B cell (primary cell): ENCODE measurements at regions not wholly inside any gene's neighbourhood (a gene's known extent, or its start where the extent isn't known, plus 50 kb on each side); places are given as distances from the start of the nearest gene placed in this dataset.

ENCODE experiments used
- ATAC-seq: fragments of 200-7000 bp; cut with Tn5 transposase; one replicate; pipeline ENCODE4 v1.10.0; 2021; ENCODE audit warnings: low read depth, mild to moderate bottlenecking, moderate number of reproducible peaks, moderate library complexity
- CTCF ChIA-PET: fragments of 350-600 bp; sonication (Branson Sonifier 250); formaldehyde crosslinking; loops from one replicate; lab custom pipeline; 2021; ENCODE audit warnings: antibody characterized with exemption, inconsistent platforms; lab: Charles Lee
- POLR2A ChIA-PET: fragments of 350-600 bp; sonication (Branson Sonifier 250); formaldehyde crosslinking; loops from one replicate; lab custom pipeline; 2021; ENCODE audit warnings: antibody characterized with exemption; lab: Charles Lee
- DNase-seq: peaks from one replicate; pipeline ENCODE4 v3.0.0; 2013
- H2AFZ ChIP-seq: 2 replicates; pipeline ENCODE4 v1.6.1; 2012; ENCODE audit warnings: mild to moderate bottlenecking, low read depth, low read length; ENCODE audit not compliant: insufficient read depth, poor library complexity, severe bottlenecking
- H3K27ac ChIP-seq, 2 donors: 1 replicate in 1 of 2; 2 replicates in 1 of 2; pipeline ENCODE4 v1.5.1; 2012 to 2013; ENCODE audit warnings: low read length in 2 of 2, mild to moderate bottlenecking in 2 of 2, moderate library complexity in 1 of 2
- H3K27me3 ChIP-seq, 4 experiments: fragments of 200-600 bp in 1 of 4; sonication (generic) in 1 of 4; replicated peaks in 1 of 4; 1 replicate in 2 of 4; 2 replicates in 2 of 4; pipeline versions ENCODE4 v1.6.1 to v1.7.0; 2013 to 2016; ENCODE audit warnings: low read length in 3 of 4, mild to moderate bottlenecking in 2 of 4, mixed read lengths in 1 of 4, moderate library complexity in 1 of 4; ENCODE audit not compliant: insufficient read depth in 4 of 4, control insufficient read depth in 3 of 4; ENCODE audit errors: control extremely low read depth in 1 of 4
- H3K36me3 ChIP-seq, 2 experiments: replicated peaks in 1 of 2; 1 replicate in 1 of 2; 2 replicates in 1 of 2; pipeline versions ENCODE4 v1.6.1 to v1.7.1; 2013; ENCODE audit warnings: low read length in 1 of 2; ENCODE audit not compliant: insufficient read depth in 2 of 2, control insufficient read depth in 1 of 2; ENCODE audit errors: control extremely low read depth in 1 of 2, extremely low read depth in 1 of 2
- H3K4me1 ChIP-seq, 2 donors: fragments of 200-600 bp in 1 of 2; sonication (generic) in 1 of 2; 1 replicate in 1 of 2; 2 replicates in 1 of 2; pipeline versions ENCODE4 v1.5.1 to v1.6.1; 2013 to 2017; ENCODE audit warnings: low read length in 2 of 2; ENCODE audit not compliant: control insufficient read depth in 2 of 2, insufficient read depth in 2 of 2
- H3K4me2 ChIP-seq: replicated peaks from 2 replicates; pipeline ENCODE3; 2012; ENCODE audit warnings: mild to moderate bottlenecking, low read depth, low read length; ENCODE audit not compliant: poor library complexity, severe bottlenecking
- H3K4me3 ChIP-seq, 5 experiments: fragments of 200-600 bp in 1 of 5; sonication (generic) in 1 of 5; 1 replicate in 3 of 5; 2 replicates in 2 of 5; pipeline versions ENCODE4 v1.5.1 to v1.7.0; 2011 to 2016; ENCODE audit warnings: low read length in 4 of 5, mild to moderate bottlenecking in 4 of 5, low read depth in 2 of 5, control low read depth in 1 of 5, moderate library complexity in 1 of 5; ENCODE audit not compliant: insufficient read depth in 1 of 5; ENCODE audit errors: control extremely low read depth in 1 of 5, extremely low read depth in 1 of 5
- H3K79me2 ChIP-seq: fragments of 200-600 bp; sonication (generic); one replicate; pipeline ENCODE4 v1.6.0; 2016; ENCODE audit warnings: low read length; ENCODE audit not compliant: control insufficient read depth, insufficient read depth
- H3K9ac ChIP-seq: fragments of 200-600 bp; sonication (generic); 2 replicates; pipeline ENCODE4 v1.6.1; 2017; ENCODE audit warnings: mild to moderate bottlenecking, low read length, moderate library complexity
- H3K9me3 ChIP-seq, 3 donors: one replicate each; pipeline versions ENCODE4 v1.6.1 to v1.7.1; 2013; ENCODE audit warnings: low read length in 2 of 3; ENCODE audit not compliant: control insufficient read depth in 2 of 3, insufficient read depth in 1 of 3; ENCODE audit errors: control extremely low read depth in 1 of 3
- H4K20me1 ChIP-seq: 2 replicates; pipeline ENCODE4 v1.6.0; 2012; ENCODE audit warnings: mild to moderate bottlenecking, low read length; ENCODE audit not compliant: insufficient read depth, control insufficient read depth, poor library complexity, severe bottlenecking
- H3K27ac Mint-ChIP-seq: one replicate; pipeline ENCODE4 v1.8.0; 2021; ENCODE audit warnings: mixed read lengths
- H3K27me3 Mint-ChIP-seq: one replicate; pipeline ENCODE4 v1.8.0; 2021; ENCODE audit warnings: mixed read lengths
- H3K4me1 Mint-ChIP-seq: one replicate; pipeline ENCODE4 v1.8.0; 2021; ENCODE audit warnings: mixed read lengths
- H3K4me3 Mint-ChIP-seq: one replicate; pipeline ENCODE4 v1.8.0; 2021; ENCODE audit warnings: mixed read lengths
- H3K9me3 Mint-ChIP-seq: one replicate; pipeline ENCODE4 v1.8.0; 2022; ENCODE audit warnings: mixed read lengths; ENCODE audit not compliant: insufficient read depth
- EZH2 ChIP-seq: IDR thresholded peaks from 2 replicates; pipeline ENCODE4 v1.6.1; 2012; ENCODE audit warnings: borderline replicate concordance, low read depth, mild to moderate bottlenecking, moderate library complexity, low read length; ENCODE audit not compliant: insufficient read depth, poor library complexity, severe bottlenecking
- WGBS: methylation state at CpG from one replicate; pipeline ENCODE4 v1.1.5; 2013; ENCODE audit warnings: missing lambda C conversion rate; ENCODE audit not compliant: insufficient coverage; 5-methylcytosine and 5-hydroxymethylcytosine counted together
- intact Hi-C: fragments of 100-400 bp; cut with micrococcal nuclease; formaldehyde crosslinking; loops from one replicate; pipeline ENCODE4 v1.10.0; 2022
- TF ChIP-seq, protein P1 (sequence below): fragments of 200-600 bp; IDR thresholded peaks from one replicate; pipeline ENCODE4 v1.8.0; 2022; ENCODE audit warnings: antibody characterized with exemption, mild to moderate bottlenecking

DNA sequence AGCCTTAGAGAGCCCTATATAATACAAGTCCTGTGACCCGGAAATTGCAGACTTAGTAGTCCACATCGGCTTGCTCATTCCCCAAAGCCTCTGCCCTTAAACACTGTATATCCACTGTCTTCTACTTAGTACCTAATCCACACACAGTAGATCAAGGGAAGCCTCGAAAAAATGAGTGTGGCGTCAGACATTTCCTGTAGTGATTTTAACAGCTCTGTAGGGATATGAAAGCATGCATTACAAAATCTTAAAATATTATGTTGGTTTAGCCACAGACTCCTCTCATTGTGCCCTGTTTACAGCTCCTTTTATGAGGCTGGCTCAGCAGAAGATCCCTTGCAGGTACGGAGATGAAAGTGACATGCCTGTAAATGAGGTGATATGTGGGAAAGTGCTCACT, 416.3 kb downstream of the LIG4 start:
- no peak overlapping the region for H3K27ac Mint-ChIP-seq
- Histone ChIP-seq H3K4me3 (no peak overlapping the region), H3K9me3 (no peaks in the 10 kb centered on the region), H3K4me2 (no peak overlapping the region), H2AFZ (no peak overlapping the region), H3K27ac (no peak overlapping the region), H3K4me1 (no peaks in the 10 kb centered on the region), H3K36me3 (no peaks in the 10 kb centered on the region), H3K9ac (no peak overlapping the region), H4K20me1 (no peaks in the 10 kb centered on the region), H3K79me2 (no peaks in the 10 kb centered on the region), H3K27me3 (no peaks in the 10 kb centered on the region)
- H3K4me3 Mint-ChIP-seq = no peak overlapping the region
- H3K9me3 Mint-ChIP-seq = no peaks in the 10 kb centered on the region
- no peak for TF ChIP-seq EZH2
- TF ChIP-seq, protein P1, sequence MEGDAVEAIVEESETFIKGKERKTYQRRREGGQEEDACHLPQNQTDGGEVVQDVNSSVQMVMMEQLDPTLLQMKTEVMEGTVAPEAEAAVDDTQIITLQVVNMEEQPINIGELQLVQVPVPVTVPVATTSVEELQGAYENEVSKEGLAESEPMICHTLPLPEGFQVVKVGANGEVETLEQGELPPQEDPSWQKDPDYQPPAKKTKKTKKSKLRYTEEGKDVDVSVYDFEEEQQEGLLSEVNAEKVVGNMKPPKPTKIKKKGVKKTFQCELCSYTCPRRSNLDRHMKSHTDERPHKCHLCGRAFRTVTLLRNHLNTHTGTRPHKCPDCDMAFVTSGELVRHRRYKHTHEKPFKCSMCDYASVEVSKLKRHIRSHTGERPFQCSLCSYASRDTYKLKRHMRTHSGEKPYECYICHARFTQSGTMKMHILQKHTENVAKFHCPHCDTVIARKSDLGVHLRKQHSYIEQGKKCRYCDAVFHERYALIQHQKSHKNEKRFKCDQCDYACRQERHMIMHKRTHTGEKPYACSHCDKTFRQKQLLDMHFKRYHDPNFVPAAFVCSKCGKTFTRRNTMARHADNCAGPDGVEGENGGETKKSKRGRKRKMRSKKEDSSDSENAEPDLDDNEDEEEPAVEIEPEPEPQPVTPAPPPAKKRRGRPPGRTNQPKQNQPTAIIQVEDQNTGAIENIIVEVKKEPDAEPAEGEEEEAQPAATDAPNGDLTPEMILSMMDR = no peak
- CTCF ChIA-PET = no interaction called here
- POLR2A ChIA-PET = no interaction called here
- H3K27me3 Mint-ChIP-seq = no peaks in the 10 kb centered on the region
- 80% methylated on average over 2 of the region's 5 CpGs for WGBS
- no peaks in the 10 kb centered on the region for H3K4me1 Mint-ChIP-seq
- intact Hi-C loops = no loop called here
- ATAC-seq = no peak
- DNase-seq = no peak

DNA sequence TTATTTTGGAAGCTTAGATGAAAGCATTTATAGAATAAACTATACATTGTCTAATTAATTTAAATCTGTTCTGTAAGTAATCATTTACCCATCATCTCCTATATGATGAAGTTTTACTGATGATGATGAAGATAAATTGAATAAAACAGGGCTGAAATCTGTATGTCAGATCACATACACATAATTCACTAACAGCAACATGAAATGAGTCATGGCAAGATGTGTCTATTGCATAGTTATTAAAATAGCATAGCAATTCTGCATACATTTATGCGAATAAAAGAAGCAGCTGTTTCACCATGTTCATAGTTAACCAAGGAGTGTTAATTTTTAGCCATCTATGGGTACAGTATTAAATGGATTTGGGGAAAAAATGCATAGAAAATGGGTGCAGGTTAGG, 424.9 kb downstream of the LIG4 start:
- no peaks in the 10 kb centered on the region for H3K9me3 ChIP-seq
- H3K4me3 Mint-ChIP-seq = no peak overlapping the region
- no peaks in the 10 kb centered on the region for H3K79me2 ChIP-seq
- WGBS = no CpG with 5 or more reads among the region's 1 CpG
- H3K27me3 ChIP-seq = no peaks in the 10 kb centered on the region
- ATAC-seq (no peak), DNase-seq (no peak)
- no peaks in the 10 kb centered on the region for H4K20me1 ChIP-seq
- no peaks in the 10 kb centered on the region for H3K36me3 ChIP-seq
- ChIA-PET POLR2A (no interaction called here), CTCF (no interaction called here)
- peaks cover 2% of the 10 kb centered on the region for H3K9me3 Mint-ChIP-seq
- no peak overlapping the region for H3K9ac ChIP-seq
- no peak overlapping the region for H3K27ac ChIP-seq
- H3K4me2 ChIP-seq = no peak overlapping the region
- TF ChIP-seq, protein P1 = no peak
- no peak for TF ChIP-seq EZH2
- no peak overlapping the region for H3K27ac Mint-ChIP-seq
- H3K4me3 ChIP-seq = no peak overlapping the region
- H3K4me1 ChIP-seq = no peaks in the 10 kb centered on the region
- intact Hi-C loops = no loop called here
- no peaks in the 10 kb centered on the region for H3K27me3 Mint-ChIP-seq
- H3K4me1 Mint-ChIP-seq = no peaks in the 10 kb centered on the region
- H2AFZ ChIP-seq = no peak overlapping the region
